GM19372 (cell line): ENCODE measurements at regions not wholly inside any gene's neighbourhood (a gene's known extent, or its start where the extent isn't known, plus 50 kb on each side); places are given as distances from the start of the nearest gene placed in this dataset.
A peak's percentile ranks its signal among the peaks of the same experiment; 100 is the strongest.
"Not testable (repeated sequence)": the region's sequence is repeated elsewhere in the genome, so short reads cannot be mapped to it uniquely, and the experiment has no call there.

Experiments used
- ATAC-seq: cut with Tn5 transposase; IDR thresholded peaks from one replicate; pipeline ENCODE4 v1.9.1; 2021; ENCODE audit warnings: mild to moderate bottlenecking, low read depth, moderate library complexity; ENCODE audit not compliant: unreplicated experiment

GRCh38 chr2:236997069-236997715 is 88.5 kb upstream of the COPS8 start:
- no peak for ATAC-seq

GRCh38 chr2:236998236-236998635 is 87.5 kb upstream of the COPS8 start:
- no peak for ATAC-seq

- no peak for ATAC-seq
These were observed 86.9 kb upstream of the COPS8 start for GRCh38 chr2:236998758-236999157.

- ATAC-seq, result no peak
These were observed 85.2 kb upstream of the COPS8 start for GRCh38 chr2:237000481-237000880.

GRCh38 chr2:237005341-237005740 is 80.3 kb upstream of the COPS8 start:
- ATAC-seq, result not testable (repeated sequence)

- ATAC-seq, result no peak
These were observed 74.4 kb upstream of the COPS8 start for GRCh38 chr2:237011206-237011795.

GRCh38 chr2:237012004-237012403 is 73.7 kb upstream of the COPS8 start:
- no peak for ATAC-seq

- ATAC-seq, result no peak
These were observed 73.0 kb upstream of the COPS8 start for GRCh38 chr2:237012577-237013267.

GRCh38 chr2:237016121-237016915 is 69.4 kb upstream of the COPS8 start:
- ATAC-seq, result no peak

- ATAC-seq, result no peak
These were observed 65.6 kb upstream of the COPS8 start for GRCh38 chr2:237020090-237020489.

- no peak for ATAC-seq
These were observed 63.2 kb upstream of the COPS8 start for GRCh38 chr2:237022533-237022932.

GRCh38 chr2:237024255-237024654 is 61.4 kb upstream of the COPS8 start:
- ATAC-seq, result no peak

- no peak for ATAC-seq
These were observed 60.4 kb upstream of the COPS8 start for GRCh38 chr2:237025090-237025865.

GRCh38 chr2:237026981-237027711 is 58.5 kb upstream of the COPS8 start:
- peak; percentile 64 for ATAC-seq

GRCh38 chr2:237027712-237028029 is 58.0 kb upstream of the COPS8 start:
- no peak for ATAC-seq

GRCh38 chr2:237030382-237030781 is 55.3 kb upstream of the COPS8 start:
- no peak for ATAC-seq

- ATAC-seq, result no peak
These were observed 52.1 kb upstream of the COPS8 start for GRCh38 chr2:237033536-237034060.

- no peak for ATAC-seq
These were observed 49.8 kb upstream of the COPS8 start for GRCh38 chr2:237035781-237036475.
